ENCODE measurements at regions not wholly inside any gene's neighbourhood (a gene's known extent, or its start where the extent isn't known, plus 50 kb on each side); places are given as distances from the start of the nearest gene placed in this dataset.

- DNase-seq: no peak
- intact Hi-C loops (cut with micrococcal nuclease; ENCODE audit: unreplicated experiment): no loop called here
- CTCF ChIA-PET: no interaction called here
- no peak for TF ChIP-seq CTCF (IDR thresholded peaks at IDR 0.05; ENCODE audit: unreplicated experiment)
- Mint-ChIP-seq H3K27me3 (ENCODE audit: unreplicated experiment) (no peaks in the 10 kb centered on the region), H3K4me3 (ENCODE audit: low read depth, unreplicated experiment) (no peak overlapping the region), H3K4me1 (ENCODE audit: low read depth, unreplicated experiment) (peaks cover 14% of the 10 kb centered on the region), H3K36me3 (ENCODE audit: insufficient read depth, unreplicated experiment) (no peaks in the 10 kb centered on the region), H3K9me3 (ENCODE audit: low read depth, unreplicated experiment) (no peaks in the 10 kb centered on the region), H3K27ac (ENCODE audit: unreplicated experiment) (no peak overlapping the region)
- BruUV-seq (replicated peaks): no TSS peak
Observed at GRCh38 chr12:123054371-123054770, 73.9 kb downstream of the ARL6IP4 start.

- Mint-ChIP-seq H3K36me3 (ENCODE audit: insufficient read depth, unreplicated experiment) (no peaks in the 10 kb centered on the region), H3K9me3 (ENCODE audit: low read depth, unreplicated experiment) (no peaks in the 10 kb centered on the region), H3K27me3 (ENCODE audit: unreplicated experiment) (no peaks in the 10 kb centered on the region), H3K4me3 (ENCODE audit: low read depth, unreplicated experiment) (no peak overlapping the region), H3K27ac (ENCODE audit: unreplicated experiment) (no peak overlapping the region), H3K4me1 (ENCODE audit: low read depth, unreplicated experiment) (peaks cover 11% of the 10 kb centered on the region)
- CTCF ChIA-PET: no interaction called here
- no peak for TF ChIP-seq CTCF (IDR thresholded peaks at IDR 0.05; ENCODE audit: unreplicated experiment)
- BruUV-seq (replicated peaks): no TSS peak
- intact Hi-C loops (cut with micrococcal nuclease; ENCODE audit: unreplicated experiment): no loop called here
- no peak for DNase-seq
Observed at GRCh38 chr12:123051556-123051955, 71.1 kb downstream of the ARL6IP4 start.

- intact Hi-C loops (cut with micrococcal nuclease; ENCODE audit: unreplicated experiment): no loop called here
- H3K9me3 Mint-ChIP-seq (ENCODE audit: low read depth, unreplicated experiment): no peaks in the 10 kb centered on the region
- H3K27ac Mint-ChIP-seq (ENCODE audit: unreplicated experiment): no peak overlapping the region
- H3K36me3 Mint-ChIP-seq (ENCODE audit: insufficient read depth, unreplicated experiment): no peaks in the 10 kb centered on the region
- H3K4me1 Mint-ChIP-seq (ENCODE audit: low read depth, unreplicated experiment): peaks cover 5% of the 10 kb centered on the region
- CTCF ChIA-PET: no interaction called here
- TF ChIP-seq CTCF (IDR thresholded peaks at IDR 0.05; ENCODE audit: unreplicated experiment): no peak
- H3K4me3 Mint-ChIP-seq (ENCODE audit: low read depth, unreplicated experiment): no peak overlapping the region
- no peak for DNase-seq
- no peaks in the 10 kb centered on the region for H3K27me3 Mint-ChIP-seq (ENCODE audit: unreplicated experiment)
- no TSS peak for BruUV-seq (replicated peaks)
Observed at GRCh38 chr12:123050913-123051312, 70.4 kb downstream of the ARL6IP4 start.

DNA sequence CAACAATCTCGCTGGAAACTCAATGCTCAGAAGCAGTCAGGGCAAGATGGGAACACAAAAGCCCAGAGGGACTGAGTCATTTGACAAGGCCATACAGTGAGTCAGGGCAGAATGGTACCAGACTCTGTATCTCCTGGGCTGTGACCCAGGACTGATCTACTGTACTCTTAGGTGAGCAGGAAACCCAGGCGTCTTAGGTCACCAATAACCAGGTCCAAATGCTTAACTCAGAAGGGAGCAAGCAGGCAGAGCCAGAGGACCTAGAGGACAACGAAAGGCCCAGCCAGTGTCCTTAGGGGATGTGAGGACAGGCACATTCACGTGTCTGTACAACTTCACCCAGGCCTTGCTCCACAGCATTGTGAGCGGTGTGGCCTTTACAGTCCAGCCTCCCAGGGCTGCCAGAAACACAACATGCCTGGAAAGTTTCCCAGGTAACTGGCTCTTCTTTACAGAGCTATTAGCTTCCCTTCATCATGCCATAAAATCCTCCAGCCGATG is 69.9 kb downstream of the ARL6IP4 start:
- DNase-seq: no peak
- BruUV-seq (replicated peaks): no TSS peak
- intact Hi-C loops (cut with micrococcal nuclease; ENCODE audit: unreplicated experiment): no loop called here
- Mint-ChIP-seq H3K4me1 (ENCODE audit: low read depth, unreplicated experiment) (no peaks in the 10 kb centered on the region), H3K9me3 (ENCODE audit: low read depth, unreplicated experiment) (no peaks in the 10 kb centered on the region), H3K27me3 (ENCODE audit: unreplicated experiment) (no peaks in the 10 kb centered on the region), H3K4me3 (ENCODE audit: low read depth, unreplicated experiment) (no peak overlapping the region), H3K27ac (ENCODE audit: unreplicated experiment) (no peak overlapping the region), H3K36me3 (ENCODE audit: insufficient read depth, unreplicated experiment) (no peaks in the 10 kb centered on the region)
- TF ChIP-seq CTCF (IDR thresholded peaks at IDR 0.05; ENCODE audit: unreplicated experiment): no peak
- CTCF ChIA-PET: no interaction called here
